NCI-H187 (cell line): ENCODE measurements at regions not wholly inside any gene's neighbourhood (a gene's known extent, or its start where the extent isn't known, plus 50 kb on each side); places are given as distances from the start of the nearest gene placed in this dataset.

Source experiments
- DNase-seq, 2 experiments: peaks; one replicate each; lab custom pipeline; 2025; lab: John Stamatoyannopoulos, UW

GRCh38 chr5:98454904-98455303, 318.6 kb upstream of the RGMB start:
- no peak for DNase-seq

- no peak for DNase-seq
These were observed 317.8 kb upstream of the RGMB start for GRCh38 chr5:98455665-98456064.

DNA sequence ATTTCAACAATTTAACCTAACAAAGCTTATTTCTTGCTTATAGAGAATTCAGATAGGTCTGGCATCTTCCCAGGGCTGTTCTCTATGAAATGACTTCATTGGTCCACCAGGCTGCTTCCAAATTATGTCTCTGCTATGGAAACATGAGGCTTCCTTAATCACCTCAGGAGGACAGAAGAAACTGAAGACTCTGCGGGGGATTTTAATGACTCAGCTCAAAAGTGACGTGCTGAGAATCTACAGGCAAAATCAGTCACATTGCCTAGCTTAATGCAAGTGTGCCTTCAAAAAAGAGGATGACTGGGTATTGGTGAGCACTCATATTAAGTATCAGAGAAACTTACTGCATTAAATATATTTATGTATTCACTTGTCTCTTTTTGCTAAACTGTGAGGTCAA, 315.5 kb upstream of the RGMB start:
- no peak for DNase-seq

DNA sequence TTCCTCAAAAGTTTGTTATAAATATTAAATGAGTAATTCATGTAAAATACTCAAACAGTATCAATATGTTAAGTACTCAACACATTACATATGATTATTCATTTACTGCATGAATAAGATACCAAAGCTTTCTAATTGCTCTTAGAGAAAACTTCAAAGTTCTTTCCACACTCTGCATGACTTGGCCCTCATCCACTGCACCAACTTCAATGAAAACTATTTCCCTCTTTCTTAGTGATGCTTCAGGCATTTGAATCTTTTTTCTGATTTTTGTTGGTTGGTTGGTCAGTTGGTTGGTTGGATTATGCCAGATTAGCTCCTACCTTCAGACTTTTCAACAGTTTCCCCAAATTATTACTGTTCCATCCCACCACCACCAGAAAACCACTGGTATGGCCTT, 314.7 kb upstream of the RGMB start:
- DNase-seq, result no peak

DNA sequence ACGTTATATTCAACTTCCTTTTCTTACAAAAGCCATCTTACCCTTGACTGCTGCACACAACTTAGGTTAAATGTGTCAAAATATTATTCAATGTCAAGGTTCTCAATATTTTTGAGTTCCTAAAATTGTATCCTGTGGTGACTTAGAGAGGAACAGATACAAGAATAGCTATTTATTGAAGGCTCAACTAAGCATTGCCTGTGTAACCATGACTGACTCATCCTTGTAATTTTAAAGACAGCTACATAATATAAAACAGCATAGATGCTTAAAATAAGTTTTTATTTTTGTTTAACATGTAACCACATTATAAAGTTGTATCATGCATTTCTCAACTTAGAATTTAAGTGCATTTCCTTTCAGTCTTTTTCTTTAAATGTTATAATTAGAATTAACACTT, 312.9 kb upstream of the RGMB start:
- DNase-seq, result no peak

GRCh38 chr5:98461485-98461884, 312.0 kb upstream of the RGMB start:
- DNase-seq, result no peak

DNA sequence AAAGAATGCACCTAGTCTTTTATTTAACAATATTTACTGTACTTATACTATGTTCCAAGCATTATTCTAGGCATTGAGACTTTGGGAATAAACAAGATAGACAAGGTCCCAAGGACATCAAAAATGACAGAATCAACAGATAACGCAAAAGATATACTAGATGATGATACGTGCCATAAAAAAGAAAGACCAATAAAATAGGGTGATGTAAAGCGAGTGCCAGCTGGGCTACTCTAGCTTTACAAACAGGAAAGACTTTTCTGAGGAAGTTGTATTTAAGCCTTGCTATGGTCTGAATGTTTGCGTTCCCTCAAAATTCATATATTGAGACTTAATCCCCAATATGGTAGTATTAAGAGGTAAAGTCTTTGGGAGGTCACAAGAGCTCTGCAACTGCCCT, 310.2 kb upstream of the RGMB start:
- no peak for DNase-seq

GRCh38 chr5:98463676-98464075, 309.8 kb upstream of the RGMB start:
- no peak for DNase-seq

DNA sequence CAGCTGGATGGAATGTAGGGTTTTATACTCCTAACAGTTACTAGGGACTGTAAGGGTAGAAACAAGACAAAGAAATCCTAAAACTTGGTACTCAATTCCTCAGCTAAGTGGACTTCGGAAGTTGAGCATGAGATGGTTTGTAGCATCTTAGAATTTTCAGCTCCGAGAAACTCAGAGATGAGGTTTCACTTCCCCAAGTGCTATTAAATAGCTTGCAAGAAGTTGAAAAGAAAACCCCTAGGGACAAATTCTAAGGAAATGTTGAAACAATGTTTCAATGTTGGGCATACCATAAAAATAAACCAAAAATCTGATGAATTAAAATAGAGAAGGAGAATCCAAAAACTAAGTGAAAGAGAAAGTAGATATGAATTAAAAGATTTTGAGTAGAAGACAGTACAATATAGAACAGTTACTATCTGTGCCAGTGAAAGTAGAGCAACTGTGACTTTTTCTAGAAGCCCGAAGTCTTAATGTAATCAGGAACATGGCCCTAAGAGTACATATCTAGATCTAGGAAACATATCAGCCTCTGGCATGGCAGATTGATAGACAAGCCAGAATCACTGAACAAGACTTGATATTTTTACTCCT, 308.6 kb upstream of the RGMB start:
- DNase-seq, result no peak

- no peak for DNase-seq
These were observed 305.1 kb upstream of the RGMB start for GRCh38 chr5:98468188-98468869.

GRCh38 chr5:98470747-98471146, 302.7 kb upstream of the RGMB start:
- no peak for DNase-seq

DNA sequence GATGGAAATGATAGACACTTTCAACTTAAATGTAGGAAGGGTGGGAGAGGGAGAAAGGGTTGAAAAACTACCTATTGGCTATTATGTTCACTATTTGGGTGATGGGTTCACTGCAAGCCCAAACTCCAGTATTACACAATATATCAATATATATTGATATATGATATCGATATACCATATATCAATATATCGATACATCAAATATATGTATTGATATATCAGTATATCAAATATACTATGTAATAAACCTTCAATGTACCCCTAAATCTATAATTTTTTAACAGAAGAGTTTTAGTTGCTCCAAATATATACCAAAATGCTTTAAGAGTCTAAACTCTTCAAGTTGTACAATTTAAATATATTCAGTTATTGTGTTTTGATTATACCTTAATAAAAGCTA, 302.0 kb upstream of the RGMB start:
- no peak for DNase-seq

DNA sequence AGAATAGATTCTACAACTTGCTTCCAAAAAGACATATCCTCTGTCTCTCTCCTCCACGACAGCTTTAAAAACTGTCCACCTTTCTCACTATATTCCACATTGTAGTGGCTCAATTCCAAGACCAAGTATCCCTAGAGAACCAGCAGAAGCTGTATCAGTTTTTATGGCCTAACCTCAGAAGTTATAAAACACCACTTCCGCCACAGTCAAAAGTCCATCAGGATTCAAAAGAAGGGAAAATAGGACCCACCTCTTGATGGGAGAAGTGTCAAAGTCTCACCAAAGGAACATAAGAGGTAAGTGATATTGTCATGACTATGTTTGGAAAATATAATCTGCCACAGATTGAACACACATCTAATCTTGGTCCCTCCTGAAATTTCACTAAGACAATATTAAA, 299.2 kb upstream of the RGMB start:
- no peak for DNase-seq

DNA sequence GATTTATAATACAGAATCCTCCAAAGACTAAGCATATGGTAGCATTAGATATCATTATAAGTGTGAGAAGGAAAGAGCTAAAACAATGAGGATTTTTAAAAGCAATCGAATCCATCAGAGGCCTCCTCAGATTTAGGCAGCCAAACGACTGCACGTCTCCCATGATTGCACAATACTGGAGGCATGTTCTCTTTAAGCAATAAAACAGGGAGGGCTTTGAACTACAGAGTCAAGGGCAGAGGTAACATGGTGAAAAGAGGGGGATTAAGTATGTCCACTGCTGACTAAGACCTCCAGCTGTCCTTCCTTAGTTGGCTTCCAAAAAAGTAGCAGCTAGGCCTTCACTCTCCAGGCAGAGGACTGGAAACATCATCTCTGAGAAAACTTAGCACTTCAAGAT, 298.7 kb upstream of the RGMB start:
- no peak for DNase-seq

- DNase-seq, result no peak
These were observed 290.9 kb upstream of the RGMB start for GRCh38 chr5:98482321-98483300.

- no peak for DNase-seq
These were observed 290.2 kb upstream of the RGMB start for GRCh38 chr5:98483301-98483685.

GRCh38 chr5:98489021-98489420, 284.4 kb upstream of the RGMB start:
- no peak for DNase-seq

- DNase-seq, result no peak
These were observed 283.1 kb upstream of the RGMB start for GRCh38 chr5:98490348-98490747.

- DNase-seq, result no peak
These were observed 281.2 kb upstream of the RGMB start for GRCh38 chr5:98492258-98492657.

DNA sequence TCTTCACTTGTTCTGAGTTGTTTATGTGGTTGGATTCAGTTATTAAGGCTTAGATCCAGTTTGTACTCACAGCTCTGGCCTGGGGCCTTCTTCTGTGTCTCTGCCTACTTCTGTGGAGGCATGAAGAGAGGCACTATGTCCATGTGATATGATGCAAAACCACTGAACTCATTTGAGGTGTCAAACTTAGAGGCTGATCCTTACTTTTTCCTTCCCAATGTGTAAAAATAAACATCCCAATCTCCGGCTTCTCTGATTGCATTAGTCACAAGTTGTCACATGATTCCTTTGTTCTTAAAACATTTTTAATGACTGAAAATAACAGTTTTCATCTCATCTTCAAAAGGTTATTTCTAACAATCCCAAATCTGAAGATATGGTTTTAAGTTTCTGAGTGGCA, 276.0 kb upstream of the RGMB start:
- DNase-seq, result no peak

DNA sequence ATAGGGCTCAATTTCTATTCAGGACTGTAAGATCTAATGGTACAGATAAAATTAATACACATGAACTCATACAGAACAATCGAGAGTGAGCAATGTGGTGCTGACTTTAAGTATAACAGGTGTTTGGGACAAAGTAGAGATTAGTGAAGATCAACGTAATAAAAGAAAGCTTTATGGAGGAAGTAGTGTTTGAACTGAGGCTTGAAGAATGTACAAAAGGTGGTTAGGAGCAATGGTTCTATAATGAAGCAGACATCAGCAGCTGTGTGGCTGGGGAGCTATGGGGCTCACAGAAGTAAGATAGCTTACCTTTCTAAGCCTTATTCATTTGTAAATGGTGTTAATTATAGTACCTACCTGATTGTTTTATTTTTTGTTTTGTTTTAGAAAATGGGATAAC, 275.4 kb upstream of the RGMB start:
- no peak for DNase-seq

DNA sequence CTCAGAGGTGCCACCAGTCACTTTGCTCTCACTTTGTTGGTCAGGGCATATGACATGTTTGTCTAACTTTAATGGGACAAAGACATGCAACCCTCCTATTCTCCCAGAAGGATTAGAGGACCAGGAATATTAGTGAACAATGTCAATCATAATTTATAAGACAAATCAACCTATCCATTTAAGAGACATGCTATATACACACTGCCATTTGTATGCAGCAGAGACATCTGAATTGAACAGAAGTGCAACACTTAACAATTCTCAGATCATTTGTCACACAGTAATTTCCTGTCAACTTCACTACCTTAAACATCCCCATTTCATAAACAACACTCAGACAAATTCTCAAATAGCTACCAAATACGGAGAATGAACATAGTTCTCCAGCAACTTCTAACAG, 273.6 kb upstream of the RGMB start:
- DNase-seq, result no peak

GRCh38 chr5:98500811-98501210, 272.7 kb upstream of the RGMB start:
- DNase-seq, result no peak
